Right renal cortex interstitium (tissue), 3 donors: ENCODE measurements at regions not wholly inside any gene's neighbourhood (a gene's known extent, or its start where the extent isn't known, plus 50 kb on each side); places are given as distances from the start of the nearest gene placed in this dataset.

Experiments
- DNase-seq, 3 donors: peaks; one replicate each; pipeline ENCODE4 v3.0.0-alpha.2; 2013; ENCODE audit warnings: low read depth in 3 of 3, low spot score in 2 of 3

DNA sequence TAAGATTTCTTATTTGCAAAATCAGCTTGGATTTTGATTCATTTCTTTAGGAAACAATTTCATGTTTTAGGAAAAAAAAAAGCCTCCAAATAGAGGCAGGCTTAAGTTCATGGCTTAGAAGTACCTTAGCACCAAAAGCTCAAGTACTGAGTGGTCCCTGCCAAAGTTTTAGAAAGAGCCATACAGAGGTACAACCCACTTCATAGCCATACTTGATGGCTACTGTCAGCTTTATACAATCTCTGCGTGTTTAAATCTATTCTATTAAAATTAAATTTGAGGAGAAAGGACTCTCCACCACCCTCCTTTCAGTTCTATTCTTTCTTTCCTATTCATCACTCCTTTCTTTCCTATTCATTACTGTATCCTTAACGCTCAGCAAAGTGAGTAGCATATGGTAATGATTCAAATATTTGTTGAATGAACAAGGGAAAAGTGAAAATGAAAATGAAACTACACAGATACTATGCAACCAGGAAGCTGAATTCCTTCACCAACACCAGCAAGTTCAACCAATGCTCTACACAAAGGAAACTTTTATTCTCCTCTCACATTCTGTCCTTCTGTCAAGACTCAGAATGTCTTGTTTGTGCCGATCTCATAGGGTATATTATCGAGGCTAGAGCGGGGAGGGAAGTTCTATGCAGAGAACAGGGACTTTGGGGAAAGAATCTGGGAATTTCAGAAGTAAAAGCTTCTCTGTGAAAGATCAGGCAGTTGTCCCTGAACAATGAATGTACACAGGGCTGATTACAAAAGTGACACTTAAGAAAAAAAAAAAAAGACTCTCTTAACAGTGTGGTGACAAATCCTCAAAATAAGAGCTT is 138.6 kb upstream of the SPEF2 start:
- no peak for DNase-seq

GRCh38 chr5:35477911-35478310 is 139.8 kb upstream of the SPEF2 start:
- DNase-seq = no peak

GRCh38 chr5:35477321-35477720 is 140.3 kb upstream of the SPEF2 start:
- DNase-seq = no peak

GRCh38 chr5:35476797-35477196 is 140.9 kb upstream of the SPEF2 start:
- peak; percentile 55 to 71 (median 68) for DNase-seq

DNA sequence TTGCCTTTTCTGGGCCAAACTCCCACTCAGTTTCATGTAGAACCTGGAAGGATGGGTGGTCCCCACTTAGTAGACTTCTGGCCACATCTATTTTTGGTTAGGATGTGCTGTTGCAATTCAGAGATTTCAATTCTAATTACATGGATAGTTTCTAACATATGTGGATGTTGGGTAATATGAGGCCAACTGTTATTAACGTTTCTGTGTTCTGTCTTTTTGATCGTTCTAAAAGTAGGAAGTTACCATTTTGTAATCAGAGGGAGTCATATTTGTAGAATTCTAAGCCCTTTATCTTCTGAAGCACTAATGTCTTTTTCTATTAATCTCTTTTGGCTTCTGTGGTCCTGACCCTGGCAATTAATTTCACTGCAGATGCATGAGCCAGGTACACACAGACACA is 141.6 kb upstream of the SPEF2 start:
- no peak for DNase-seq

- no peak for DNase-seq
Observed at GRCh38 chr5:35473589-35473988, 144.1 kb upstream of the SPEF2 start.

GRCh38 chr5:35470866-35471265 is 146.8 kb upstream of the SPEF2 start:
- DNase-seq = no peak

DNA sequence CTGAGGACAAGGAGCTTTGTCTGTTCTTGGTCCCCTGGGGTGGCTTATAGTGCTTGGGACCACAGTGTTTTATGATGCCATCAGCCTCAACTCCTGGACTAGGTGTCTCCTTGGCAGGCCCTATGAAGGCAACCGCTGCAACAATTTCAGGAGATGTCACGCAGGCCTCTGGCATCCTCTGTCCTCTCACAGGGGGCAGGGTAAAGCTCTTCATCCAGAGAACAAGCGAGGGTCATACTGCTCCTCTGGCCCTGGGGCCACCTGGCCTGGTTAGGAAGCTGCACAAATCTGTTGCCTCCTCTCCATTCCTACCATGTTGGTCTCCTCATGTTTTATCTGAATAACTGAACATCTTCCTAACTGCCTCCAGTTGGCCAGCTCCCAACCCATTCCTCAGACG is 148.9 kb upstream of the SPEF2 start:
- DNase-seq = no peak

- DNase-seq = no peak
Observed at GRCh38 chr5:35466746-35467145, 150.9 kb upstream of the SPEF2 start.

GRCh38 chr5:35464757-35465156 is 152.9 kb upstream of the SPEF2 start:
- DNase-seq = no peak

DNA sequence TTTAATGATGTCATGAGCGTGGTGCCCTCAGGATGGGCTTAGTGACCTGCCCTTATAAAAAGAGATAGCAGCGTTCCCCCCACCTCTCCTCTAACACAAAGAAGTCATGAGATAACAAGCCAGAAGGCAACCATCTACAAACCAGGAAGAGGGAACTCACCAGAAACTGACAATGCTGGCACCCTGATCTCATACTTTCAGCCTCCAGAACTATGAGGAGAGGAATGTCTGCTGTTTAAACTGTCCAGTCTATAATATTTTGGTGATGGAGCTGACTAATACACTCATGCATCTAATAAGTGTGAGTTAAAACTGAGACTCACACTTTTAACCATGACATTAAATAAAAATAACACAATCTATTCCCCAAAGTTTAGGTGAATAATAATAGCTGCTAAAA is 156.1 kb upstream of the SPEF2 start:
- no peak for DNase-seq

GRCh38 chr5:35458824-35459207 is 158.8 kb upstream of the SPEF2 start:
- DNase-seq = no peak

DNA sequence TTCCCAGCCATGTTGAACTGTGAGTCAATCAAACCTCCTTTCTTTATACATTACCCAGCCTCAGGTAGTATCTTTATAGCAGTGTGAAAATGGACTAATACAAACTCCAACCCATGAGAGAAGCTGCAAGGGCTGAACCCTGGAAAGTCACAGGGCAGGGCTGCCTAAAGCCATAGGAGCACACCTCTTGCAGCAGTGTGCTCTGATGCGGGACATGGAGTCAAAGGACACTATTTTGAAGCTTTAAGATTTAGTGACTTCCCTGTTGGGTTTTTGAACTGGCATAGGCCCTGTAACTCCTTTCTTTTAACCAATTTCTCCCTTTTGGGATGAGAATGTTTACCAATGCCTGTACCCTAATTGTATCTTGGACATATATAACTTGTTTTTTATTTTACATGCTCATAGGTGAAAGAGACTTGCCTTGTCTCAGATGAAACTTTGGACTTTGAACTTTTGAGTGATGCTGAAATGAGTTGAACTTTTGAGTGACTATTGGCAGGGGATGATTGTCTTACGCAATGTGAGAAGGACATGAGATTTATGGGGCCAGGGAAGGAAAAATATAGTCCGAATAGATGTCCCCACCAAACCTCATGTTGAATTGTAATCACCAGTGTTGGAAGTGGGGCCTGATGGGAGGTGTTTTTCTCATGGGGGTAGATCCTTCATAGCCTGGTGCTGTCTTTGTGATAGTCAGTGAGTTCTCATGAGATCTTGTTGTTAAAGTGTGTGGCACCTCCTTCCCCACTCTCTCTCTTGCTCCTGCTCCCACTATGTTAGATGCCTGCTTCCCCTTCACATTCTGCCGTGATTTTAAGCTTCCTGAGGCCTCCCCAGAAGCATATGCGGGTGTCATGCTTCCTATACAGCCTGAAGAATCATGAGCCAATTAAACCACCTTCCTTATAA is 159.5 kb upstream of the SPEF2 start:
- no peak for DNase-seq

- no peak for DNase-seq
Observed at GRCh38 chr5:35456506-35456905, 161.2 kb upstream of the SPEF2 start.

GRCh38 chr5:35454011-35454525 is 163.6 kb upstream of the SPEF2 start:
- DNase-seq = no peak

GRCh38 chr5:35443803-35444595 is 173.7 kb upstream of the SPEF2 start:
- DNase-seq = no peak

- DNase-seq = no peak
Observed at GRCh38 chr5:35442885-35443639, 174.6 kb upstream of the SPEF2 start.

DNA sequence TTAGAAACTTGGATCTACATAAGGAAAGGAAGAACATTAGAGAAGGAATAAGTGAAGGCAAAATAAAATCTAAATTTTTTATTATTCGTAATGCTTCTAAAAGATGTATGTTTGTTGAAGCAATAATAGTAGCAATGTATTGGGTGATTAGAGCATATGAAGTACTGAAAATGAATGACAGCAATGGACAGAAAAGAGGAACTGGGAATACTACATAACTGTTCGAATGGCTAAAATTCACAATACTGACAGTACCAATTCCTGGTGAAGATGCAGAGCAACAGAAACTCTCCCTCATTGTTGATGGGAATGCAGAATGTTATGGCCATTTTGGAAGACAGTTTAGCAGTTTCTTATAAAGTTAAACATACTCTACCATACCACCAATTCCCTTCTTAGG is 177.3 kb upstream of the SPEF2 start:
- no peak for DNase-seq

- DNase-seq = no peak
Observed at GRCh38 chr5:35438786-35439185, 178.9 kb upstream of the SPEF2 start.

DNA sequence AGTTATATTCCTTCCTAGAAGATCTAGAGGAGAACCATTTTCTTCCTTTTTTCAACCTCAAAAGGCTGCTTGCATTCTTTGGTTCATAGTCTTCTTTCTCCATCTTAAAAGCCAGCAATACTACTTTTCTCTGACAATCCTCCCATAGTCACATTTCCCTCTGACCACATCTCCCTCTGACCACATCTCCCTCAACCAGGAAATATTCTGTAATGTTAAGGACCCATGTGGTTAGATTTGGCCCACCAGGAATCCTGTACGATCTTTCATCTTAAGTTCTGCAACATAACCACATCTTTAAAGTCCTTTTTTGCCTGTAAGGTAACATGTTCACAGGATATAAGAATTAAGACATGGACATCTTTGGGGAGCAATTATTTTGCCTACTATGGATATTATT is 179.4 kb upstream of the SPEF2 start:
- no peak for DNase-seq
